AG04449 (cell line): ENCODE measurements at regions not wholly inside any gene's neighbourhood (a gene's known extent, or its start where the extent isn't known, plus 50 kb on each side); places are given as distances from the start of the nearest gene placed in this dataset.

Experiments used
- CTCF ChIA-PET: fragments of 350-600 bp; formaldehyde crosslinking; extraction: SDS; loops from one replicate; lab custom pipeline; 2021; ENCODE audit warnings: antibody characterized with exemption; lab: Yijun Ruan, JAX
- POLR2A ChIA-PET: fragments of 400-600, 350-600 bp; formaldehyde crosslinking; extraction: SDS; loops from one replicate; lab custom pipeline; 2020; ENCODE audit warnings: antibody characterized with exemption, inconsistent platforms; lab: Yijun Ruan, JAX
- DNase-seq: peaks from one replicate; pipeline ENCODE4 v3.0.0-alpha.2; 2010; ENCODE audit warnings: low read depth, low spot score
- H3K4me3 ChIP-seq: 2 replicates; pipeline ENCODE4 v1.5.1; 2011; ENCODE audit warnings: low read depth, mild to moderate bottlenecking, control low read depth, low read length
- TF ChIP-seq, protein P1 (sequence below): IDR thresholded peaks from one replicate; pipeline ENCODE4 v1.5.1; 2011; ENCODE audit warnings: mild to moderate bottlenecking, moderate library complexity, low read length, control low read depth, inconsistent platforms; ENCODE audit not compliant: insufficient read depth; ENCODE audit errors: missing control alignments

DNA sequence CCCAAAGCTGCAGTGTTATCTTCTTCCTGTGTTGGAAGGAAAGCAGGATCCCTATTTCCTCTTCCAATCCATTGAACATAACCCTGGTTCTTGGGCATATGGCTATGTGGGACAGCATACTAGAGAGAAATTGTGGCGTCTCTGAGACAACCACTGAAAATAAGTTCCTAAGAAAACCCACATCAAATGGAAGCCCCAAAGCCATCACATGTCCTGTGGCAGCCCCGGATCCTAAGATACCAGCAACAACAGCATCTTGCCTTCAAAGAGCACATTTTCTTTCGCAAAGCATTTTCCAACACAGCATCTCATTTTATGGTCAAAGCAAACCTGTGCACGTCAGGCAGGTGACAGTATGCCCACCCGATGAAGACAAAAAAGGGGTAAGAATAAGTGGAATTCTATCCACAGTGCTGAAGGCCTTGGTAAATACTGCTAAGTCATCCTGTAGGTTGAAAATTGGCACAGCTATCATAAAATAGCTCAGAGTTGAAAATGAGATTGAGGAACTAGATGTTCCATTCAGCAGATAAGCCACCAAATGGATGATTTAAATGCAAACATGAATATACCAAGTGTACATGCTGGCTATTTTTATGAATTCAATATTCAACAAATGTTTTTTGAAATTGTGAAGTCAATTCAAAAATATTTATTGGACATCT, 232.2 kb downstream of the DLEU7 start:
- DNase-seq, result no peak
- ChIA-PET POLR2A (no interaction called here), CTCF (no interaction called here)
- TF ChIP-seq, protein P1, sequence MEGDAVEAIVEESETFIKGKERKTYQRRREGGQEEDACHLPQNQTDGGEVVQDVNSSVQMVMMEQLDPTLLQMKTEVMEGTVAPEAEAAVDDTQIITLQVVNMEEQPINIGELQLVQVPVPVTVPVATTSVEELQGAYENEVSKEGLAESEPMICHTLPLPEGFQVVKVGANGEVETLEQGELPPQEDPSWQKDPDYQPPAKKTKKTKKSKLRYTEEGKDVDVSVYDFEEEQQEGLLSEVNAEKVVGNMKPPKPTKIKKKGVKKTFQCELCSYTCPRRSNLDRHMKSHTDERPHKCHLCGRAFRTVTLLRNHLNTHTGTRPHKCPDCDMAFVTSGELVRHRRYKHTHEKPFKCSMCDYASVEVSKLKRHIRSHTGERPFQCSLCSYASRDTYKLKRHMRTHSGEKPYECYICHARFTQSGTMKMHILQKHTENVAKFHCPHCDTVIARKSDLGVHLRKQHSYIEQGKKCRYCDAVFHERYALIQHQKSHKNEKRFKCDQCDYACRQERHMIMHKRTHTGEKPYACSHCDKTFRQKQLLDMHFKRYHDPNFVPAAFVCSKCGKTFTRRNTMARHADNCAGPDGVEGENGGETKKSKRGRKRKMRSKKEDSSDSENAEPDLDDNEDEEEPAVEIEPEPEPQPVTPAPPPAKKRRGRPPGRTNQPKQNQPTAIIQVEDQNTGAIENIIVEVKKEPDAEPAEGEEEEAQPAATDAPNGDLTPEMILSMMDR, result no peak
- H3K4me3 ChIP-seq, result no peak overlapping the region

DNA sequence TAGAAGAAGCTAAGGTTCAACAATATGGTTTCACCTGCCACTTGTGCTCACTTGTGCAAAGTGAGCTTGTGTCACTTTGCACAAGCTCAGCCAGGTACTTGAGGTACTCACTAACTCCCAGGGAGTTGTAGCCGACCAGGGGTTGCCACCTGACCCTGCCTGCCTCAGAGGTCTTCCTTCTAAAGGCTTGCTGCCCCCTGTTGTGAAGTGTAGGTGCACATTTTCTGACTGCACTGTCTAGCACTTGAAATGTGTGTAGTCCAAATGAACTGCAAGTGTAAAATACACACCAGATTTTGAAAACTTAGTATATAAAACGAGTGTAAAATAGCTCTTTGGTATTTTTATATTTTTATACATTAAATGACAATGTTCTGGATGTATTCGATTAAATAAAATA, 230.8 kb downstream of the DLEU7 start:
- POLR2A ChIA-PET, result no interaction called here
- TF ChIP-seq, protein P1, result no peak
- CTCF ChIA-PET, result interaction anchor here (1.3 kb wide), 1 partner anchor 8 kb away, joined by 3 read pairs; no protein-coding TSS in a partner anchor
- no peak for DNase-seq
- H3K4me3 ChIP-seq, result no peak overlapping the region

DNA sequence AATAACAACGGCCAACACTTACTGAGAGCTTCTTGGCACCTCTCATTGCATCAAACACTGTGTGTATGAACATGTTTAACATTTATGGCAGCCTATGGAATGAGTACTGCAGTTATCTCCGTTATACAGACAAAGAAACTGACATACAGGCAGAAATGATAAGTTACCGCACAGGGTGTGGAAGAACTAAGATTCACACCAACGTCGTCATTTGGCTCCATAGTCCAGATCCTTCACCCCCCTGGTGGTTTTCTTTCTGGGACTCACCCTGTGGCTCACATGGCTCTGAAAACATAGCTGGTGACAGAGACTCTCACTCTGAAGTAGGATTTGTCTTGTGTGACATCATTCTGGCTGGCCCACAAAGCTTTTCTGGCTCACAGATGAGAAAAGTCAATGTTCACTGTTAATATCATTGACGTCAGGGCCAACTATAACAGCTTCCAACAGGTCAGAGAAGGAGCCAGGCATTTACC, 230.1 kb downstream of the DLEU7 start:
- POLR2A ChIA-PET, result interaction anchor here (0.6 kb wide), 1 partner anchor 24 kb away, joined by 4 read pairs; no protein-coding TSS in a partner anchor
- TF ChIP-seq, protein P1, result no peak
- no peak for DNase-seq
- CTCF ChIA-PET, result interaction anchor here (1.3 kb wide), 1 partner anchor 9 kb away, joined by 3 read pairs; no protein-coding TSS in a partner anchor
- H3K4me3 ChIP-seq, result no peak overlapping the region

DNA sequence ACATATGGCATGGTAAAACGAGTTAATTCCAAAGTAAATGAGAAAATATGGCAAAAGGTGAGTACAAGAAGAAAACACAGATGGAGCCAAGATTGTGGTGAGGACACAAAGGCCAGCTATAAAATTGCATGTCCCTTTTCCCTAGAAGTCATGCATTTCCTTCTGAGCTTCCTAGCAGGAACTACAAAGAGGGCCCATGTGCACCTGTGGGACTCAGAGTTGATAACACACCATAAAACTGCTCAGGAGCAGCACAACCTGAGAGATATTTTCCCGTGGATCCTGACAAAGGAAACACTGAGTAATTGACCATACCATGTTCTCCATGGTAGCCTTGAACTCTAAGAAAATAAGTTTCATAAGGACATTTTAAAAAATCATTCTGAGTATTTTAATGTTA, 228.3 kb downstream of the DLEU7 start:
- TF ChIP-seq, protein P1, result no peak
- H3K4me3 ChIP-seq, result no peak overlapping the region
- ChIA-PET CTCF (interaction anchor here (1.1 to 1.9 kb wide), 3 partner anchors 22 to 186 kb away, joined by 3 to 4 read pairs (median 4); no protein-coding TSS in a partner anchor), POLR2A (interaction anchor here (0.8 kb wide), 1 partner anchor 63 kb away, joined by 3 read pairs; no protein-coding TSS in a partner anchor)
- no peak for DNase-seq

DNA sequence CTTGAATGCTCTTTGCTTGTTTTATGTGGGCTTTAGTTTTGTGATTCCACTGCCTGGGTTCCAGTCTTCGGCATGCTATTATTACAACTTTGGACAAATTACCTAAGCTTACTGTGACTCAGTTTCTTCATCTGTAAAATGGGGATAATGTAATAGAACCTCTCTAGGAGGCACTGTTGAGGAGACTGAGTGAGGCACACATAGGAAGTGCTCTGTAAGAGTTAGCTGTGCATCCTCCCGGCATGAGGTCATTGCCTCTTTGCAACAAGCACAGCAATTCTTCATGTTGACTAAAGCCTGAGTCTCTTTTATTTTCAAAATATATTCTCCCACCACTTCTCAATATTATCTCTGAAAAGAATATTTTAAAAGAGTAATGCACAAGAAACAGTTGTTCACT, 227.4 kb downstream of the DLEU7 start:
- DNase-seq, result no peak
- TF ChIP-seq, protein P1, result no peak
- H3K4me3 ChIP-seq, result no peak overlapping the region
- ChIA-PET POLR2A (no interaction called here), CTCF (interaction anchor here (1.4 to 1.9 kb wide), 2 partner anchors 185 to 186 kb away, joined by 3 to 4 read pairs; no protein-coding TSS in a partner anchor)

DNA sequence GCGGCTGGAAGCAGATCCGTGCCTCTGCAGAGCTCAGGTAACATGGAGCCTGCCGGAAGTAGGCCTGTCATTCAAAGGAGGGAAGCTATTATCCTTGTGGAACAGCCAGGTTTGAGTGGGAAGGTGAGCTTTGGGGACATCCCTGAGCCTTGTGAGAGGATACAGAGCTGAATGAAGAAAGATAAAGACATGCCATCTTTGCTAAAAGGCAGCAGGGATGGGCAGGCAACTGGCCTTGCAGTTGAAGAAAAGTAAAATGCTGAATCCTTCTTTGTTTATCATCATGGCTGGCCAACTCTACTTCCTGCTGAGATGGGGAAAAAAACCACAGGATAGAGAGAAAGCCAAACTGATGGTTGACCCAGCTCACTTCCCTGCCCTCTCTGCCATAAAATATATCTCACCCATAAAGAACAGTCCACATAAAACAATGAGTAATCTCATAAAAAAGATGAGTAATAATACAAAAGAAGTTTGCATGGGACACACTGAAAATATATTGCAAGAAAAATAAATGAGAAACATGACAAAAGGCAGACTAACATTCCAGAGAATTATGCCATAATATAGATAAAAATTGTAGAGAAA, 226.3 kb downstream of the DLEU7 start:
- POLR2A ChIA-PET, result interaction anchor here (0.6 to 1.1 kb wide), 4 partner anchors 28 to 536 kb away, joined by 3 to 4 read pairs (median 4); no protein-coding TSS in a partner anchor
- DNase-seq, result peak; percentile 57
- TF ChIP-seq, protein P1, result no peak
- H3K4me3 ChIP-seq, result no peak overlapping the region
- CTCF ChIA-PET, result interaction anchor here (0.8 to 1.4 kb wide), 3 partner anchors 10 to 185 kb away, joined by 3 read pairs; no protein-coding TSS in a partner anchor
